H1 (cell line): ENCODE measurements at regions not wholly inside any gene's neighbourhood (a gene's known extent, or its start where the extent isn't known, plus 50 kb on each side); places are given as distances from the start of the nearest gene placed in this dataset.

Source experiments
- BACH1 ChIP-seq: IDR thresholded peaks from 2 replicates; pipeline ENCODE4 v1.6.1; 2012; ENCODE audit warnings: low read length, improper control_type of control experiment
- EP300 ChIP-seq, 2 experiments: IDR thresholded peaks; 1 replicate in 1 of 2; 2 replicates in 1 of 2; pipeline ENCODE4 v1.6.1; 2011 to 2012; ENCODE audit warnings: low read depth in 2 of 2, low read length in 2 of 2, mild to moderate bottlenecking in 2 of 2, borderline replicate concordance in 1 of 2, inconsistent platforms in 1 of 2, moderate library complexity in 1 of 2
- EZH2 ChIP-seq: fragments of 200-600 bp; sonication (generic); IDR thresholded peaks from 2 replicates; pipeline ENCODE4 v1.7.1; 2012; ENCODE audit warnings: low read depth, mild to moderate bottlenecking, moderate library complexity, low read length, inconsistent platforms; ENCODE audit not compliant: severe bottlenecking
- GABPA ChIP-seq: IDR thresholded peaks from 2 replicates; pipeline ENCODE4 v1.6.1; 2011; ENCODE audit warnings: mild to moderate bottlenecking, low read length, moderate library complexity, borderline replicate concordance; ENCODE audit not compliant: insufficient read depth
- JUND ChIP-seq: IDR thresholded peaks from 2 replicates; pipeline ENCODE4 v1.6.1; 2011; ENCODE audit warnings: mild to moderate bottlenecking, improper control_type of control experiment, low read length
- PHF8 ChIP-seq: fragments of 200-600 bp; sonication (generic); conservative IDR thresholded peaks from 2 replicates; pipeline ENCODE4 v1.7.1; 2012; ENCODE audit warnings: low read depth, mild to moderate bottlenecking, inconsistent platforms, low read length, moderate library complexity
- POLR2A ChIP-seq, 2 experiments: IDR thresholded peaks; 1 replicate in 1 of 2; 2 replicates in 1 of 2; pipeline ENCODE4 v1.6.1; 2011; ENCODE audit warnings: low read depth in 2 of 2, low read length in 2 of 2, mild to moderate bottlenecking in 2 of 2; ENCODE audit errors: control extremely low read depth in 1 of 2
- POLR2AphosphoS5 ChIP-seq: IDR thresholded peaks from 2 replicates; pipeline ENCODE4 v1.6.1; 2011; ENCODE audit warnings: low read depth, low read length
- RAD21 ChIP-seq, 2 experiments: IDR thresholded peaks in 1 of 2; conservative IDR thresholded peaks in 1 of 2; 2 replicates each; pipeline ENCODE4 v1.6.1; 2011; ENCODE audit warnings: low read depth in 2 of 2, low read length in 2 of 2, improper control_type of control experiment in 1 of 2, inconsistent platforms in 1 of 2, mild to moderate bottlenecking in 1 of 2, moderate library complexity in 1 of 2
- RXRA ChIP-seq: IDR thresholded peaks from 2 replicates; pipeline ENCODE4 v1.6.1; 2011; ENCODE audit warnings: low read depth, mild to moderate bottlenecking, low read length, moderate library complexity; ENCODE audit not compliant: insufficient read depth
- SP1 ChIP-seq: IDR thresholded peaks from 2 replicates; pipeline ENCODE4 v1.6.1; 2011; ENCODE audit warnings: low read depth, low read length
- TF ChIP-seq, protein P1 (sequence below), 3 experiments: IDR thresholded peaks; 1 replicate in 2 of 3; 2 replicates in 1 of 3; pipeline versions ENCODE4 v1.5.1 to v1.6.1; 2011; ENCODE audit warnings: low read length in 3 of 3, mild to moderate bottlenecking in 3 of 3, inconsistent platforms in 2 of 3, low read depth in 1 of 3, moderate library complexity in 1 of 3; ENCODE audit not compliant: insufficient read depth in 1 of 3; ENCODE audit errors: control extremely low read depth in 1 of 3
- TF ChIP-seq, protein P2 (sequence below): IDR thresholded peaks from 2 replicates; pipeline ENCODE4 v1.6.1; 2012; ENCODE audit warnings: inconsistent platforms
- TF ChIP-seq, protein P3 (sequence below): IDR thresholded peaks from 2 replicates; pipeline ENCODE4 v1.6.1; 2011; ENCODE audit warnings: low read length, improper control_type of control experiment

DNA sequence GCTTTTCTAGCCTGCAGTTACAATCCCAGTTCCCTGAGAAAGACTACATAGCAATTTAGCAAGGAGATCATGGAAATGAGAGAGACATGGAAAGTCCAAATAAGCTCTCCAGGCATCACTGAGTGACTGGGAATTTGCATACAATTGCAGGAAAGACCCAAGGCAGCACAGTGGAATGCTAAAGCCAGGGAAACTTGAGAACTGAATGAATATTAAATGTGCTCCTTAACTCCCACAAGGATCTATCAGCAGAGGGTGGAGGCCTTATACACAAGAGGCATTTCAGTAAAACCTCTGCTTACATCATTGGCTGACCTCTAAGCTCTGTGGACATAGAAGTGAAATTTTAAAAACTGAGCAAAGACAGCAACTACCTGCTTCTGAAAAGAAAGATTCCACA is 355.6 kb upstream of the DAB2 start:
- TF ChIP-seq POLR2A (IDR thresholded peaks at IDR 0.05; ENCODE audit: control extremely low read depth in 1 of 2, low read depth in 2 of 2, low read length in 2 of 2) (no peak), EZH2 (no peak), BACH1 (no peak), SP1 (no peak), POLR2AphosphoS5 (no peak), GABPA (no peak), EP300 (IDR thresholded peaks at IDR 0.05; ENCODE audit: borderline replicate concordance in 1 of 2, low read depth in 2 of 2, low read length in 2 of 2) (no peak), JUND (no peak), PHF8 (no peak), RXRA (no peak), RAD21 (IDR thresholded peaks at IDR 0.05 in 1 of 2, conservative IDR thresholded peaks at IDR 0.05 in 1 of 2; ENCODE audit: low read depth in 2 of 2, low read length in 2 of 2) (no peak)
- TF ChIP-seq, protein P1, sequence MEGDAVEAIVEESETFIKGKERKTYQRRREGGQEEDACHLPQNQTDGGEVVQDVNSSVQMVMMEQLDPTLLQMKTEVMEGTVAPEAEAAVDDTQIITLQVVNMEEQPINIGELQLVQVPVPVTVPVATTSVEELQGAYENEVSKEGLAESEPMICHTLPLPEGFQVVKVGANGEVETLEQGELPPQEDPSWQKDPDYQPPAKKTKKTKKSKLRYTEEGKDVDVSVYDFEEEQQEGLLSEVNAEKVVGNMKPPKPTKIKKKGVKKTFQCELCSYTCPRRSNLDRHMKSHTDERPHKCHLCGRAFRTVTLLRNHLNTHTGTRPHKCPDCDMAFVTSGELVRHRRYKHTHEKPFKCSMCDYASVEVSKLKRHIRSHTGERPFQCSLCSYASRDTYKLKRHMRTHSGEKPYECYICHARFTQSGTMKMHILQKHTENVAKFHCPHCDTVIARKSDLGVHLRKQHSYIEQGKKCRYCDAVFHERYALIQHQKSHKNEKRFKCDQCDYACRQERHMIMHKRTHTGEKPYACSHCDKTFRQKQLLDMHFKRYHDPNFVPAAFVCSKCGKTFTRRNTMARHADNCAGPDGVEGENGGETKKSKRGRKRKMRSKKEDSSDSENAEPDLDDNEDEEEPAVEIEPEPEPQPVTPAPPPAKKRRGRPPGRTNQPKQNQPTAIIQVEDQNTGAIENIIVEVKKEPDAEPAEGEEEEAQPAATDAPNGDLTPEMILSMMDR (IDR thresholded peaks at IDR 0.05; ENCODE audit: control extremely low read depth in 1 of 3, insufficient read depth in 1 of 3, low read depth in 1 of 3, low read length in 3 of 3), result no peak
- TF ChIP-seq, protein P2, sequence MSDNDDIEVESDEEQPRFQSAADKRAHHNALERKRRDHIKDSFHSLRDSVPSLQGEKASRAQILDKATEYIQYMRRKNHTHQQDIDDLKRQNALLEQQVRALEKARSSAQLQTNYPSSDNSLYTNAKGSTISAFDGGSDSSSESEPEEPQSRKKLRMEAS, result no peak
- TF ChIP-seq, protein P3, sequence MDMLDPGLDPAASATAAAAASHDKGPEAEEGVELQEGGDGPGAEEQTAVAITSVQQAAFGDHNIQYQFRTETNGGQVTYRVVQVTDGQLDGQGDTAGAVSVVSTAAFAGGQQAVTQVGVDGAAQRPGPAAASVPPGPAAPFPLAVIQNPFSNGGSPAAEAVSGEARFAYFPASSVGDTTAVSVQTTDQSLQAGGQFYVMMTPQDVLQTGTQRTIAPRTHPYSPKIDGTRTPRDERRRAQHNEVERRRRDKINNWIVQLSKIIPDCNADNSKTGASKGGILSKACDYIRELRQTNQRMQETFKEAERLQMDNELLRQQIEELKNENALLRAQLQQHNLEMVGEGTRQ, result no peak
